Adrenal gland (tissue), 9 donors: ENCODE measurements at regions not wholly inside any gene's neighbourhood (a gene's known extent, or its start where the extent isn't known, plus 50 kb on each side); places are given as distances from the start of the nearest gene placed in this dataset.

Source experiments
- DNase-seq, 7 donors: peaks; one replicate each; pipeline ENCODE4 v3.0.0-alpha.2; 2019 to 2020
- H3K27ac ChIP-seq, 5 donors: fragments of 200-600 bp; sonication (generic) in 4 of 5; 1 replicate in 3 of 5; 2 replicates in 2 of 5; pipeline versions ENCODE4 v1.5.1 to v1.8.0; 2016 to 2020; ENCODE audit warnings: mild to moderate bottlenecking in 1 of 5
- H3K27me3 ChIP-seq: fragments of 200-600 bp; 2 replicates; pipeline ENCODE4 v1.8.0; 2021
- H3K36me3 ChIP-seq, 2 donors: fragments of 200-600 bp; replicated peaks in 1 of 2; 1 replicate in 1 of 2; 2 replicates in 1 of 2; pipeline versions ENCODE4 v1.5.1 to v1.8.0; 2018 to 2022
- H3K4me1 ChIP-seq, 2 donors: fragments of 200-600 bp; replicated peaks in 1 of 2; 1 replicate in 1 of 2; 2 replicates in 1 of 2; pipeline versions ENCODE4 v1.5.1 to v1.8.0; 2018 to 2021
- H3K4me3 ChIP-seq, 4 donors: fragments of 200-600 bp; sonication (generic) in 3 of 4; one replicate each; pipeline ENCODE4 v1.5.1; 2016 to 2018
- H3K9me3 ChIP-seq, 3 donors: fragments of 200-600 bp; sonication (generic) in 1 of 3; replicated peaks in 1 of 3; 1 replicate in 2 of 3; 2 replicates in 1 of 3; pipeline versions ENCODE4 v1.5.1 to v1.8.0; 2016 to 2021
- POLR2A ChIP-seq, 2 donors: fragments of 450-650 bp; IDR thresholded peaks; one replicate each; pipeline ENCODE4 v1.6.1; 2017; ENCODE audit warnings: antibody characterized with exemption in 2 of 2, mild to moderate bottlenecking in 2 of 2, moderate library complexity in 1 of 2
- WGBS, 4 donors: extraction: QIAGEN DNeasy Blood & Tissue Kit in 2 of 4; methylation state at CpG; one replicate each; pipeline versions ENCODE4 v1.1.5 to v1.1.7; 2013 to 2017; 5-methylcytosine and 5-hydroxymethylcytosine counted together
- intact Hi-C, 2 donors: fragments of 100-400 bp; cut with DNase I; formaldehyde crosslinking; loops; one replicate each; pipeline versions ENCODE4 v1.14.1 to v1.15.0; 2022 to 2023
- TF ChIP-seq, protein P1 (sequence below), 6 experiments: fragments of 450-650 bp in 4 of 6; fragments of 200-600 bp in 2 of 6; sonication (generic) in 1 of 6; IDR thresholded peaks; 1 replicate in 5 of 6; 2 replicates in 1 of 6; pipeline versions ENCODE4 v1.5.1 to v1.8.0; 2016 to 2021; ENCODE audit warnings: antibody characterized with exemption in 6 of 6, mild to moderate bottlenecking in 2 of 6, moderate library complexity in 1 of 6
- donor health status: healthy with polysubstance abuse.
- donor health status: Bipolar disorder and iron deficiency.
- donor health status: DM: yes; HTN: yes; CAD: no.
- donor health status: DM: no; HTN: no; CAD: no.
- donor health status: DM: no; HTN: no; CAD: no.

- no peaks in the 10 kb centered on the region for H3K36me3 ChIP-seq
- H3K4me1 ChIP-seq: no peaks in the 10 kb centered on the region
- H3K4me3 ChIP-seq: no peak overlapping the region
- no peak overlapping the region for H3K27ac ChIP-seq
- intact Hi-C loops: no loop called here
- TF ChIP-seq, protein P1, sequence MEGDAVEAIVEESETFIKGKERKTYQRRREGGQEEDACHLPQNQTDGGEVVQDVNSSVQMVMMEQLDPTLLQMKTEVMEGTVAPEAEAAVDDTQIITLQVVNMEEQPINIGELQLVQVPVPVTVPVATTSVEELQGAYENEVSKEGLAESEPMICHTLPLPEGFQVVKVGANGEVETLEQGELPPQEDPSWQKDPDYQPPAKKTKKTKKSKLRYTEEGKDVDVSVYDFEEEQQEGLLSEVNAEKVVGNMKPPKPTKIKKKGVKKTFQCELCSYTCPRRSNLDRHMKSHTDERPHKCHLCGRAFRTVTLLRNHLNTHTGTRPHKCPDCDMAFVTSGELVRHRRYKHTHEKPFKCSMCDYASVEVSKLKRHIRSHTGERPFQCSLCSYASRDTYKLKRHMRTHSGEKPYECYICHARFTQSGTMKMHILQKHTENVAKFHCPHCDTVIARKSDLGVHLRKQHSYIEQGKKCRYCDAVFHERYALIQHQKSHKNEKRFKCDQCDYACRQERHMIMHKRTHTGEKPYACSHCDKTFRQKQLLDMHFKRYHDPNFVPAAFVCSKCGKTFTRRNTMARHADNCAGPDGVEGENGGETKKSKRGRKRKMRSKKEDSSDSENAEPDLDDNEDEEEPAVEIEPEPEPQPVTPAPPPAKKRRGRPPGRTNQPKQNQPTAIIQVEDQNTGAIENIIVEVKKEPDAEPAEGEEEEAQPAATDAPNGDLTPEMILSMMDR (IDR thresholded peaks at IDR 0.05): no peak
- no peak for TF ChIP-seq POLR2A (IDR thresholded peaks at IDR 0.05)
- no peak for DNase-seq
- no peaks in the 10 kb centered on the region for H3K9me3 ChIP-seq
- WGBS, 4 donors: 81 to 93% (median 88%) methylated on average over 4 of the region's 4 CpGs
- H3K27me3 ChIP-seq: no peaks in the 10 kb centered on the region
Measured at GRCh38 chr13:67791047-67791446, 560.9 kb upstream of the PCDH9 start.

- no peaks in the 10 kb centered on the region for H3K27me3 ChIP-seq
- intact Hi-C loops: no loop called here
- H3K36me3 ChIP-seq: no peaks in the 10 kb centered on the region
- 56 to 62% (median 59%) methylated on average over 3 of the region's 3 CpGs for WGBS, 4 donors
- no peak for DNase-seq
- H3K9me3 ChIP-seq: no peaks in the 10 kb centered on the region
- TF ChIP-seq, protein P1 (IDR thresholded peaks at IDR 0.05): no peak
- no peak for TF ChIP-seq POLR2A (IDR thresholded peaks at IDR 0.05)
- H3K4me1 ChIP-seq: no peaks in the 10 kb centered on the region
- H3K27ac ChIP-seq: no peak overlapping the region
- H3K4me3 ChIP-seq: no peak overlapping the region
Measured at GRCh38 chr13:67776151-67776550, 546.0 kb upstream of the PCDH9 start.

DNA sequence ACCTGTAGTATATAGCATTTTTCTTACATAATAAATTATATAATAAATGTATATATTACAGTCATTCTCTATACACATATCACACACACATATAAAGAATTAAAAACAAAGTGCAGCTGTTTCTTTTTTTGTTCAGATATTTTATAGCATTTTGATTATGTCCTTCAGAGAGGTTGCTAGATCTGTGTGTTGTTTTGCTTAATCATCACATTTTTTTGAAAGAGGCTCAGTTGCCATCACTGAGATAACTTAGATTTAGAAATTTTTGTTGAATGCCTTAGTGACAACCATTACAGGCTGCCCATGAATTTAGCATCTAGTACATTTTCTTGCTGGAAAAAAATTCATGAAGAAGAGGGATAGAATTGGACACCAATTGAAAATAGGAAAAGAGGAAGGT, 545.2 kb upstream of the PCDH9 start:
- DNase-seq: no peak
- no peaks in the 10 kb centered on the region for H3K9me3 ChIP-seq
- no peak overlapping the region for H3K4me3 ChIP-seq
- H3K27me3 ChIP-seq: no peaks in the 10 kb centered on the region
- no peaks in the 10 kb centered on the region for H3K4me1 ChIP-seq
- H3K36me3 ChIP-seq: no peaks in the 10 kb centered on the region
- no peak overlapping the region for H3K27ac ChIP-seq
- no peak for TF ChIP-seq POLR2A (IDR thresholded peaks at IDR 0.05)
- TF ChIP-seq, protein P1 (IDR thresholded peaks at IDR 0.05): no peak
- intact Hi-C loops: no loop called here

- H3K9me3 ChIP-seq: no peaks in the 10 kb centered on the region
Measured at GRCh38 chr13:67772807-67773453, 542.8 kb upstream of the PCDH9 start.

More at GRCh38 chr13:67772807-67773453, 542.8 kb upstream of the PCDH9 start:
- 92 to 95% (median 94%) methylated on average over 10 to 37 of the region's 37 CpGs for WGBS, 4 donors
- no peaks in the 10 kb centered on the region for H3K4me1 ChIP-seq
- TF ChIP-seq, protein P1 (IDR thresholded peaks at IDR 0.05): no peak
- TF ChIP-seq POLR2A (IDR thresholded peaks at IDR 0.05): no peak
- H3K27me3 ChIP-seq: no peaks in the 10 kb centered on the region
- no peaks in the 10 kb centered on the region for H3K36me3 ChIP-seq
- intact Hi-C loops: no loop called here
- no peak overlapping the region for H3K27ac ChIP-seq
- no peak overlapping the region for H3K4me3 ChIP-seq
- DNase-seq: no peak
